GM19372 (cell line): ENCODE measurements at regions not wholly inside any gene's neighbourhood (a gene's known extent, or its start where the extent isn't known, plus 50 kb on each side); places are given as distances from the start of the nearest gene placed in this dataset.
"Not testable (repeated sequence)": the region's sequence is repeated elsewhere in the genome, so short reads cannot be mapped to it uniquely, and the experiment has no call there.

Source experiments
- ATAC-seq: cut with Tn5 transposase; IDR thresholded peaks from one replicate; pipeline ENCODE4 v1.9.1; 2021; ENCODE audit warnings: mild to moderate bottlenecking, low read depth, moderate library complexity; ENCODE audit not compliant: unreplicated experiment

- no peak for ATAC-seq
These were observed 644.9 kb upstream of the DPPA4 start for GRCh38 chr3:109982201-109982600.

- ATAC-seq, result no peak
These were observed 647.6 kb upstream of the DPPA4 start for GRCh38 chr3:109984976-109985375.

GRCh38 chr3:109985943-109986555 lies 648.7 kb upstream of the DPPA4 start:
- ATAC-seq, result no peak

- ATAC-seq, result no peak
These were observed 657.5 kb upstream of the DPPA4 start for GRCh38 chr3:109994853-109995252.

GRCh38 chr3:109995377-109995776 lies 658.0 kb upstream of the DPPA4 start:
- no peak for ATAC-seq

- ATAC-seq, result not testable (repeated sequence)
These were observed 664.6 kb upstream of the DPPA4 start for GRCh38 chr3:110001905-110002304.

- ATAC-seq, result no peak
These were observed 669.6 kb upstream of the DPPA4 start for GRCh38 chr3:110006913-110007312.

GRCh38 chr3:110015231-110015963 lies 678.1 kb upstream of the DPPA4 start:
- no peak for ATAC-seq

- no peak for ATAC-seq
These were observed 679.0 kb upstream of the DPPA4 start for GRCh38 chr3:110016235-110016815.

- no peak for ATAC-seq
These were observed 680.0 kb upstream of the DPPA4 start for GRCh38 chr3:110017304-110017703.

GRCh38 chr3:110021659-110022058 lies 684.3 kb upstream of the DPPA4 start:
- ATAC-seq, result no peak

- not testable (repeated sequence) for ATAC-seq
These were observed 685.7 kb upstream of the DPPA4 start for GRCh38 chr3:110023022-110023421.

GRCh38 chr3:110026421-110026820 lies 689.1 kb upstream of the DPPA4 start:
- ATAC-seq, result no peak

GRCh38 chr3:110027446-110028080 lies 690.2 kb upstream of the DPPA4 start:
- ATAC-seq, result no peak

GRCh38 chr3:110031975-110032374 lies 694.6 kb upstream of the DPPA4 start:
- no peak for ATAC-seq

- no peak for ATAC-seq
These were observed 722.1 kb upstream of the DPPA4 start for GRCh38 chr3:110059431-110059830.

GRCh38 chr3:110062716-110063115 lies 725.4 kb upstream of the DPPA4 start:
- no peak for ATAC-seq

- no peak for ATAC-seq
These were observed 725.8 kb upstream of the DPPA4 start for GRCh38 chr3:110063178-110063577.

GRCh38 chr3:110066206-110066605 lies 728.9 kb upstream of the DPPA4 start:
- no peak for ATAC-seq

GRCh38 chr3:110067527-110067926 lies 730.2 kb upstream of the DPPA4 start:
- ATAC-seq, result no peak

GRCh38 chr3:110069761-110070160 lies 732.4 kb upstream of the DPPA4 start:
- no peak for ATAC-seq
